ENCODE measurements at regions not wholly inside any gene's neighbourhood (a gene's known extent, or its start where the extent isn't known, plus 50 kb on each side); places are given as distances from the start of the nearest gene placed in this dataset.

GRCh38 chr3:144079634-144080033 lies 108.0 kb downstream of the DIPK2A start:
- DNase-seq: no peak

GRCh38 chr3:144084929-144085328 lies 113.3 kb downstream of the DIPK2A start:
- DNase-seq: no peak

DNA sequence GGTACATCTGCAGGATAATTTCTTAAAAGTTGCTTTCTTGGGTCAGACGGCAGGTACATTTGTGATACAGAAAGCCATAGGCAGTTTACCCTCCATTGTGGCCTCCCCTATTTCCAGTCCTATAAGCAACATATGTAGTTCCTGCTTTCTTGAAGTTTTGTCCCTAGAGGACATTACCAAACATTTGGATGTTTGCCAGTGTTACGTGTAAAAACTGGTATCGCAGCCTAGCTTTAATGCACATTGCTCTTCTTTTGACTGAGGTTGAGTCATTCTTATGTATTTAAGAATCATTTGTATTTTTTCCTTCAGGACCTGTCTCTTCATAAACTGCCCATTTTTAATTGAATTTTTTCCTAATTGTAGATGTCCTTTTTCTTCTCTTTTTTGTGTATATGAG lies 114.3 kb downstream of the DIPK2A start:
- peak; percentile 46 for DNase-seq

DNA sequence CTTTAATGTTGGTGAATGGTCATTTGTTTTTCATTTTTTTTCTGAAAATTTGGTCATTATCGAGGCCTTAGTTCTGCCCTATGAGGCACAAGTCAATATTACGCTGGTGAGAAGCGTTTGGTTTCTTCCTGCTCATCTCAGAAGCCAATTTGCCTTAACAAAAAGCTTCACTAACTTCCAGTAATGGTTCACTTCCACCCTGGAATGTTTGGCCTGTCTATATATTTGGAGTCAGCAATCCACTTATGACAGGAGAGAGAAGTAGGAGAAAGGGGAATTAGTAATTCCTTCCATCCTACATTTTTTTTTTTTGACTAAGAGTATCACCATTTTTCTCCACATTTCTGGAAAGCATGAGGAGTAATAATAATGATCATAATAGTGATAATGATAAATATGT lies 124.4 kb downstream of the DIPK2A start:
- no peak for DNase-seq

GRCh38 chr3:144097163-144097562 lies 125.5 kb downstream of the DIPK2A start:
- no peak for DNase-seq

- DNase-seq: no peak
Measured at GRCh38 chr3:144098691-144099090, 127.1 kb downstream of the DIPK2A start.

- no peak for DNase-seq
Measured at GRCh38 chr3:144102421-144102820, 130.8 kb downstream of the DIPK2A start.

DNA sequence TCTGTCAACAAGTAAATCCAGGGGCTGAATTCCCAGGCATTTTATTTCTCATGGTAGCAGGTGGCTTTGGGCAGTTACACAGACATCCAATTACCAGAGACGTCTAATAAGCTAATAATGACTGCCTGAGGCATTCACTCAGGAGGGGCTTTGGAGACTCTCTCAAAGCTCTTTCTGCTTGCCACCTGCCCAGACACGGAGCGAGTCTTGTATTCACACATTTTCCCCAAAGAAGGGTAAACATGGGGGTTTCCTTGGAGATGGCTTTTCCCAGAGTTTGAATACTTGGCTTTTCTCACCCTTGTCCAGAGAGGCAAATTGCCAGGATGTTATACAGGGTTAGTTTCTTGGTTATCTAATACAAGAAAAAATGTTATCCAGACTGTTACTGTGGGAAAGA lies 132.6 kb downstream of the DIPK2A start:
- DNase-seq: peak; percentile 30

DNA sequence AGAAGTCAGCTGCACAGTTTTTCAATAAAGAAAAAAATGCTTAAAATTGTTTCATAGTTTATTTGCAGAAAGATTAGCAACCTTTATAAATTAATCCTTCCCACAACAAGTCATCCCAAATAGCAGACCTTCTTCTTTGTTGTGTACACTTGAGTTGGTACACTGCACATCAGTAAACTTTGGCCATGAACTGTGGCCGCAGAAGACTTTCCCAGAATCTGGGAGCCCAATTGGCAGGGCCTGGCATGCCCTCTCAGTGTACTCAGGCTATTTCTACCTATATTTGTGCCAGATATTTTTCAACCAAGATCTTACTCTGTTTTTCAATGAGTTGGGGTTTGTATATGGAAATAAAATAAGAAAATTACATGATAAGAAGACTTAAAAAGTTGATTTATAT lies 133.1 kb downstream of the DIPK2A start:
- no peak for DNase-seq

- no peak for DNase-seq
Measured at GRCh38 chr3:144105542-144105941, 133.9 kb downstream of the DIPK2A start.

GRCh38 chr3:144106970-144107369 lies 135.3 kb downstream of the DIPK2A start:
- no peak for DNase-seq

- no peak for DNase-seq
Measured at GRCh38 chr3:144107923-144108322, 136.3 kb downstream of the DIPK2A start.

DNA sequence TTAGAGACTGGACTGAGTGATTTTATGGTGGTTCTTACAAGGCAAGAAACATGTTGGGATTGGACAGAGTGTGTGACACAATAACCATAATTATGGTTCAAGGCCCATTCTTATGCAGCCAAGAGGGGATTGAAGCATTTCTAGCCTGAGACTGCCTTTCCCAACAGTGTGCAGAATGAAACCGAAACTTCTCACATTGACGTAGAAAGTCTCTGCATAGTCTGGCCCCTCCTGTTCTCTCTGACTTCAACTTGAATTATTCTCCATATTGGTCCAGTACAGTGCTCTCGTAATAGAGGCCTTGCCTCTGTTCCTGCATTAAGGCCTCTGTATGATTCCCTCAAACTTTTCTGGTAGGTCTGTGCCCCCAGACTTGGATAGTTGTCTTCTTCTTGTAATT lies 138.3 kb downstream of the DIPK2A start:
- DNase-seq: no peak

GRCh38 chr3:144112036-144112435 lies 140.4 kb downstream of the DIPK2A start:
- DNase-seq: no peak

GRCh38 chr3:144112437-144112836 lies 140.8 kb downstream of the DIPK2A start:
- no peak for DNase-seq

DNA sequence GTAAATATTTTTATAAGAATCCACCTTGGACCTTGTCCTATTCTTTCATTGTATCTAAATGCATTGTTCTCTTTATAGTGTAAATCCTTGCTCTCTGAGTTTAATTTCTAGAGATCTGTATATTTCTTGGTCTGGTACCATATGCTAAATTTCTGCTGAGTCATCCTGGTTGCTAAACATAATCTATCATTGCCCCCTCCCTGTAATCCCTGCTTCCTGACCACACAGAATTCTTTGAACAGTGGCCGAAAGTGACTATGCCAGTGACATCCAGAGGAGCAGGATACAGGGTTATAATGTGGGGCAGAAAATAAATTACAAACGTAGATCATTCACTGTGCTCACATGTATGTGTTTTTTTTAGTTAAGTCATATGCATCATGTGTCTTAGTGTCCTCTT lies 143.1 kb downstream of the DIPK2A start:
- DNase-seq: no peak

DNA sequence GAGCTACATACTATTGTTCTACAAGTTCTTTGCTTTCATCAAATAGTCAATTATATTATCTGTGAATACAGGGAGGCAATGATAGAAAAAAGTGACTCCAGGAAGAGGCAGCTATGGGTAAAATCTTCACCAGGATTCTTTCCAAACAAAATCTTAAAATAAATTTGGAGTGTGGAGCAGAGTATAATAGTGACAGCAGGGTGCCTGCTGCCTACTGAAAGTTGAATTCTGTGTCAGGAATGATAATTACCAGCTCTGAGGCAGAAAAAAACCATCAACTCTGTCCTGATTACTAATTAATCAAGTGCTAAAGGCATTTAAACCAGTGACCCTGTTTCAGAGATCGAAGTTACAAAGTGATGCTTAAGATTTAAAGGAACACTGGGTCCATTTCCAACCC lies 148.0 kb downstream of the DIPK2A start:
- DNase-seq: no peak

DNA sequence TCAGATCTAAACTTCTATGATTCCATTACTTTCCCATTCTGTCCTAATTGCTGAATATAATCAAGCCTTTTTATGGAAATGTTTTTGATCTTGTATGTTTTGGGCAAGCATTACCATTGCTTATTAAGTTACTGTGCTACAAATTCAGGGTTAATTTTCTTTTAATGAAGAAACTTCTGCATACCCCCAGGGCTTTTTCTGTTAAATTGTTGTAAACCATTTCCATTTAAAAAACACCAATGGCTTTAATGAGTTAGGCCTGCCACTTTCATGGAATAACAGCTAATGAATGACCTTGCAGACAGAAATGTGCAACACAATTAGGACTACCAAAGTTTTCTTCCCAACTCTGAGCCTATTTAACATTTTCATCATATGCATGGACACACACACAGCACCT lies 150.0 kb downstream of the DIPK2A start:
- DNase-seq: no peak

DNA sequence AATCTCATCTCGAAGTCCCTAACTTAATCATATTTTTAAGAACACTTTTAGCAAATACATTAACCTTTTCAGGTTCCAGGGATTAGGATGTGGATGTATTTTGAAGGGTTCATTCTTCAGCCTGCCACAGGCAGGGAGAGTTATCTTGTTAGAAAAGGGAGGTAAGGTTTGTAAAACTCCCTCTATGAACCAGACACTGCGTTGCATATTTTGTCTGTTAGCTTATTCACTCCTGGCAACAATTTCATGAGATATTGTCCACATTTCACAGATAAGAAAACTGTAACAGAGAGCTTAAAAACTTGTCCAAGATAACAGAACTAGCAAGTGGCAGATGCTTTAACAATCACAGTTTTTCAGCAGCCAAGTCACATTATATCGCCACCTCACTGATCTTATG lies 155.4 kb downstream of the DIPK2A start:
- no peak for DNase-seq

DNA sequence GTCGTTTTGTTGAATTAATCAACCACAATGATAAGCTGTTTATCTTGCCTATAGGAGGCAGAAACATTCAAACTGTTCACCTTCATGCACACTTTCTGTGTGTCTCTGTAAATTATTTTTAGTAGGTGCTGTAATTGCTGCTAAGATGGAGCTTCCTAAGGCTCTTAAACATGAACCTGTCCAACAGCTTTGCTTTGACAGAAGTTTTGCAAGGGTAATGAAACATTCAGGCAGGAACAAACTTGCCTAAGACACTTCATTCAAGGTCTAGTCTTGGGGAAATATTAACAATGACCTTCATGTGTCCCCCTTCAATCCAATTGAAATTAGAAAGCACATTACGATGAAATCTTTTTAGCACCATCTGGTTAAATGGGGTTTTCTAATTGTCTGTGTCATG lies 156.1 kb downstream of the DIPK2A start:
- peak; percentile 59 for DNase-seq

- no peak for DNase-seq
Measured at GRCh38 chr3:144128108-144128892, 156.7 kb downstream of the DIPK2A start.

DNA sequence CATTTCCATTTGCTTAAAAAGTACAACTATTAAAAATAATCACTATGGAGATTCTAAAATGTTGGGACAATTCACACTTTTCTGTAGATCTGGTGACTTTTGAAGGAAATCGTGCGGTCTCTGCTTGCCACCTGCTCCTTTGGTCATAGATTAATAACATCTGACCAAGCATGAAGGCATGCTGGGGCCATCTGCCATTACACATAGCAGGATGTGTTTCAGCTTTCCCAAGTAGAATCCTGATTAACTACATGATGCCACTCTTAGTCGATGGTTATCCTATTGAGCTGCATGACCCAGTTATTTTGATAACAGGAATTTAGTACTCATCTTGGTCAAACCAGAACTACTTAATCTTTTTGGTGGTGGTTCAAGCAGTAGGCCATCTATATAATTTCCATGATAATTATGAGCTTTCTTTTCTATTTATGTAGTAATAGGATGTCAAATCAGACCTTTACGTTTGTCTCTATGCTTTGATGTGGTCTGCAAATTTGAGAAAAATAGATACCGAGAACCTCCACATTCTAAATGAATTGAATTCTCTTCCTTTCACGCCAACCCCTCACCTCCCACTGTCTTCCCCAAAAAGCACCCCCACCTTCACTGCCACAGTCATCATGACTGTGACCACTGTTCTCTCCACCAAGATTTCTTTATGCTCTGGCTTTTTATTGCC lies 158.1 kb downstream of the DIPK2A start:
- DNase-seq: no peak

DNA sequence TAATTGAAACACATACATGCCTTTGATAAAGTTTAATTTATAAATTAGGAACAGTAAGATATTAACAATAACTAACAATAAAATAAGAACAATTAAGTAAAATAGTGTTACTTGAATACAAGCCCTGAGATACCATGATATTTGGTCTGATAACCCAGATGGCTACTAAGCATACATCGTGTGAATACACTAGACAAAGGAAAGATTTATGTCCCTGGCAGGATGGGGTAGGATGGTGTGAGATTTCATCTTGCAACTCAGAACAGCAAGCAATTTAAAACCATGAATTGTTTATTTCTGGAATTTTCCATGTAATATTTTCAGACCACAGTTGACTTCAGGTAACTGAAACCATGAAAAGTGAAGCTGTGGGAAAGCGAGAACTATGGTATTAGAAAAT lies 169.5 kb downstream of the DIPK2A start:
- DNase-seq: no peak

GRCh38 chr3:144141496-144141895 lies 169.9 kb downstream of the DIPK2A start:
- DNase-seq: no peak
